Activated CD4-positive, alpha-beta memory T cell treated with anti-CD3 and anti-CD28 coated beads for 36 hours (primary cell): ENCODE measurements at regions not wholly inside any gene's neighbourhood (a gene's known extent, or its start where the extent isn't known, plus 50 kb on each side); places are given as distances from the start of the nearest gene placed in this dataset.

Experiments
- CTCF ChIA-PET: fragments of 350-600 bp; sonication (Branson Sonifier 250); formaldehyde crosslinking; loops from one replicate; lab custom pipeline; 2021; ENCODE audit warnings: antibody characterized with exemption, inconsistent platforms; lab: Charles Lee
- POLR2A ChIA-PET: fragments of 350-600 bp; sonication (Branson Sonifier 250); formaldehyde crosslinking; loops from one replicate; lab custom pipeline; 2021; ENCODE audit warnings: antibody characterized with exemption; lab: Charles Lee
- DNase-seq: peaks from one replicate; pipeline ENCODE4 v3.0.0-alpha.2; 2020
- H3K27ac Mint-ChIP-seq: one replicate; pipeline ENCODE4 v1.8.0; 2021; ENCODE audit warnings: mixed read lengths
- H3K27me3 Mint-ChIP-seq: one replicate; pipeline ENCODE4 v1.8.0; 2021; ENCODE audit warnings: mixed read lengths
- H3K36me3 Mint-ChIP-seq: one replicate; pipeline ENCODE4 v1.8.0; 2021; ENCODE audit warnings: mixed read lengths
- H3K4me1 Mint-ChIP-seq: one replicate; pipeline ENCODE4 v1.8.0; 2021; ENCODE audit warnings: low read depth, mixed read lengths
- H3K4me3 Mint-ChIP-seq: one replicate; pipeline ENCODE4 v1.8.0; 2021; ENCODE audit warnings: mild to moderate bottlenecking, mixed read lengths
- H3K9me3 Mint-ChIP-seq: one replicate; pipeline ENCODE4 v1.8.0; 2021; ENCODE audit warnings: mixed read lengths
- intact Hi-C: fragments of 100-400 bp; cut with micrococcal nuclease; formaldehyde crosslinking; loops from one replicate; pipeline ENCODE4 v1.15.1; 2023

- ChIA-PET CTCF (interaction anchor here (0.9 kb wide), 1 partner anchor 45 kb away, joined by 3 read pairs; no protein-coding TSS in a partner anchor), POLR2A (no interaction called here)
- intact Hi-C loops, result no loop called here
- H3K4me3 Mint-ChIP-seq, result no peak overlapping the region
- H3K4me1 Mint-ChIP-seq, result no peaks in the 10 kb centered on the region
- H3K27ac Mint-ChIP-seq, result no peak overlapping the region
- no peak for DNase-seq
- peaks cover 10% of the 10 kb centered on the region for H3K9me3 Mint-ChIP-seq
- no peaks in the 10 kb centered on the region for H3K36me3 Mint-ChIP-seq
- no peaks in the 10 kb centered on the region for H3K27me3 Mint-ChIP-seq
These were observed 313.7 kb upstream of the IRX4 start for GRCh38 chr5:2196416-2196815.

GRCh38 chr5:2194949-2195348, 312.2 kb upstream of the IRX4 start:
- CTCF ChIA-PET, result no interaction called here
- H3K4me3 Mint-ChIP-seq, result no peak overlapping the region
- H3K27me3 Mint-ChIP-seq, result no peaks in the 10 kb centered on the region

GRCh38 chr5:2194236-2194555, 311.5 kb upstream of the IRX4 start:
- Mint-ChIP-seq H3K27me3 (no peaks in the 10 kb centered on the region), H3K4me1 (no peaks in the 10 kb centered on the region), H3K9me3 (peaks cover 10% of the 10 kb centered on the region), H3K27ac (no peak overlapping the region), H3K4me3 (no peak overlapping the region), H3K36me3 (no peaks in the 10 kb centered on the region)
- ChIA-PET CTCF (interaction anchor here (0.5 kb wide), 1 partner anchor 601 kb away, joined by 3 read pairs; no protein-coding TSS in a partner anchor), POLR2A (no interaction called here)
- no peak for DNase-seq
- intact Hi-C loops, result no loop called here

More at GRCh38 chr5:2194949-2195348, 312.2 kb upstream of the IRX4 start:
- no peak overlapping the region for H3K27ac Mint-ChIP-seq
- intact Hi-C loops, result no loop called here
- POLR2A ChIA-PET, result interaction anchor here (0.5 kb wide), 1 partner anchor 1737 kb away, joined by 3 read pairs; no protein-coding TSS in a partner anchor
- H3K36me3 Mint-ChIP-seq, result no peaks in the 10 kb centered on the region
- no peak for DNase-seq
- no peaks in the 10 kb centered on the region for H3K4me1 Mint-ChIP-seq
- H3K9me3 Mint-ChIP-seq, result peaks cover 10% of the 10 kb centered on the region

DNA sequence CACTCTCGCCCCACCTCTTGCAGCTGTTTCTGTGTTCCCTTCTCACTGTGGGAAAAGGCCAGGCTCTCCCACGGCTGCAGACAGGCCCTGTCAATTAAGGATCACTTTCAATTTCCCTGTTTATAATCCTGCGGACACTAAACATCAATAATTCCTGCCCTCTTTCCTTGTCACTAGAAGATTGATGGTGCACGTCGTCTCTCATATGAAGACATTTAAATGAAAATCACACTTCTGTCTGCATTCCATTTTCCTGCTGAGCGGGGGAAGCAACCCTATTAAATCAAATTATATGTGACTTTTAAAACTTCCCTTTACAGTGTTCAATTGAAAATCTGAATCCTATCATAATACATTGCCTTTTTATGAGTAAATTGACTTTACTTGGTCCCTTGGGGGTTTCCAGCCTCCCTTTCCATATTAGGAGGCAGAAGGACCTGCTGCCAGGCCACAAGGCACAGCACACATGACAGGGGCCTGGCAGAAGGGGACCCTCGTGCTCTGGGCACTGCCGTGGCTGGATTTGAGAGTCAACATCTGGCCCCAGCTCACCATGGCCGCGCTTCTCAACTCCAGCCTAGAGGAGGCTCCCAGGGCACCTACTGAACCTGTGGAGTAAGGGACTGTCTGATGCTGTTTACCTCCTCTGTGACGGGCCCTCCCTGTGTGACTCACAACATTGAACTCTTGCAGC, 311.0 kb upstream of the IRX4 start:
- no peaks in the 10 kb centered on the region for H3K4me1 Mint-ChIP-seq
- peaks cover 10% of the 10 kb centered on the region for H3K9me3 Mint-ChIP-seq
- POLR2A ChIA-PET, result no interaction called here
- H3K4me3 Mint-ChIP-seq, result no peak overlapping the region
- intact Hi-C loops, result no loop called here
- CTCF ChIA-PET, result interaction anchor here (0.5 kb wide), 1 partner anchor 601 kb away, joined by 3 read pairs; no protein-coding TSS in a partner anchor
- DNase-seq, result no peak
- no peak overlapping the region for H3K27ac Mint-ChIP-seq
- H3K27me3 Mint-ChIP-seq, result no peaks in the 10 kb centered on the region
- H3K36me3 Mint-ChIP-seq, result no peaks in the 10 kb centered on the region

- H3K4me1 Mint-ChIP-seq, result no peaks in the 10 kb centered on the region
- no peaks in the 10 kb centered on the region for H3K36me3 Mint-ChIP-seq
- intact Hi-C loops, result no loop called here
- peaks cover 10% of the 10 kb centered on the region for H3K9me3 Mint-ChIP-seq
- ChIA-PET POLR2A (no interaction called here), CTCF (no interaction called here)
- H3K27ac Mint-ChIP-seq, result no peak overlapping the region
- DNase-seq, result no peak
- no peaks in the 10 kb centered on the region for H3K27me3 Mint-ChIP-seq
- no peak overlapping the region for H3K4me3 Mint-ChIP-seq
These were observed 310.4 kb upstream of the IRX4 start for GRCh38 chr5:2193142-2193541.

DNA sequence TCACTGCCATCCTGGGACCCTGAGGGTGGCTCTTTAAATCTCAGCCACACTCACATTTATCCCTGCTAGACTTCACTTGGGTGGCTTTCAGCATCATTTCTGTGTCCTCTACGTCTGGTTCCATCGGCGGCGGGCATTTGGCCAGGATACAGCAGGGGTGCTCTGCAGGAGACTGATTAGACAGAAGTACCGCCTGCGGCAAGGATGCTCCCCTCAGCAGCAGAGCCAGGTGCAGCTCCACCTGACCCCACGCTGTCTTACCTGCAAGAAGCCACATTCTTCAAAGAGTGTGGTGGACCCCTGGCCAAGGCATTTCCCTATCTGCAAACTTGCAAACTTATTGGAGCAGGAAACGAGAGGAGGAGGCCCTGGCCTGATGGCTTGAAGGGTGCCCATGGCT, 309.8 kb upstream of the IRX4 start:
- intact Hi-C loops, result no loop called here

GRCh38 chr5:2191972-2192371, 309.2 kb upstream of the IRX4 start:
- CTCF ChIA-PET, result no interaction called here
- Mint-ChIP-seq H3K4me3 (no peak overlapping the region), H3K27me3 (no peaks in the 10 kb centered on the region)

More for the DNA sequence above, 309.8 kb upstream of the IRX4 start:
- Mint-ChIP-seq H3K36me3 (no peaks in the 10 kb centered on the region), H3K4me1 (no peaks in the 10 kb centered on the region), H3K27ac (no peak overlapping the region), H3K27me3 (no peaks in the 10 kb centered on the region), H3K4me3 (no peak overlapping the region), H3K9me3 (peaks cover 10% of the 10 kb centered on the region)
- ChIA-PET CTCF (no interaction called here), POLR2A (no interaction called here)
- no peak for DNase-seq

DNA sequence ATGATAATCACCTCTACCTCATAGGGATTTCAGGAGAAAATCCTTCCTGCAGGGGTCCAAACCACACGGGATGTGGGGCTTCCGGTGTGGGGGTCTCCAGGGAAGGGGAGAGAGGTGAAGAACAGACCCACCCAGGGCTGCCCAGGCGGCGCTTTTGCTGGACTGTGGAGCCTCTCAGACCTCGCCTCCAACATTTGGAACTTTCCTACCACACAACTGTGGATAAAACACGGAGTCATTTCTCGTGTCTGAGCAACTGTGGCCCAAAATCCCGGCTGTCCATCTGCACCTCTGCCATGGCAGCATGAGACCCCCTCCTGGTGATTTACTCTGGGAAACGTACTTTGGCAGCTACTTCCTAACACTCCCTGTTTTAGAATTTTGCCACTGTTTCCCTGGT, 307.8 kb upstream of the IRX4 start:
- no peaks in the 10 kb centered on the region for H3K27me3 Mint-ChIP-seq
- POLR2A ChIA-PET, result no interaction called here
- intact Hi-C loops, result no loop called here
- no peak for DNase-seq
- H3K9me3 Mint-ChIP-seq, result peaks cover 10% of the 10 kb centered on the region
- no peak overlapping the region for H3K27ac Mint-ChIP-seq
- H3K4me1 Mint-ChIP-seq, result no peaks in the 10 kb centered on the region
- no peak overlapping the region for H3K4me3 Mint-ChIP-seq
- CTCF ChIA-PET, result no interaction called here
- H3K36me3 Mint-ChIP-seq, result no peaks in the 10 kb centered on the region

More at GRCh38 chr5:2191972-2192371, 309.2 kb upstream of the IRX4 start:
- no peak for DNase-seq
- POLR2A ChIA-PET, result no interaction called here
- Mint-ChIP-seq H3K27ac (no peak overlapping the region), H3K4me1 (no peaks in the 10 kb centered on the region), H3K9me3 (peaks cover 10% of the 10 kb centered on the region), H3K36me3 (no peaks in the 10 kb centered on the region)
- intact Hi-C loops, result no loop called here

DNA sequence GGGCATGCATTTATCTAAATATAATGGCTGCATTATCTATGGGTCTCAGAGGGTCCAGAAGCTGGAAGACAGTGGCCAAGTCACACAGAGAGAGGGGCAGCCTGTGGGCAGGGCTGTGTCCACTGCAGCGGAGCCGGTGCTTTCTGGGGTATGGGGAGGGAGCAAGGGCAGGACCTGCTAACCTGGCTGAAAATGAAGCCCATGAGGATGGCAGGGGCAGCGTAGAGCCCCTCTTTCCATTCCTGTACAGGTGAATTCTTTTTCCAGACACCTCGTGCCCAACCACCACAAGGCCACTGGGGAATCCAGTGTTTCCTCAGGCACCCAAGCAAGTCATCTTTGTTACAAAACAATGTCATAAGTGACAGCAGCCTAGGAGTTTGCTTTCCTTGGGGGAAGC, 305.9 kb upstream of the IRX4 start:
- no peak overlapping the region for H3K4me3 Mint-ChIP-seq
- H3K27me3 Mint-ChIP-seq, result peaks cover 3% of the 10 kb centered on the region
- no peaks in the 10 kb centered on the region for H3K9me3 Mint-ChIP-seq
- H3K36me3 Mint-ChIP-seq, result no peaks in the 10 kb centered on the region
- ChIA-PET CTCF (no interaction called here), POLR2A (no interaction called here)
- H3K4me1 Mint-ChIP-seq, result no peaks in the 10 kb centered on the region
- intact Hi-C loops, result no loop called here
- H3K27ac Mint-ChIP-seq, result no peak overlapping the region
- no peak for DNase-seq

GRCh38 chr5:2188137-2188536, 305.4 kb upstream of the IRX4 start:
- H3K9me3 Mint-ChIP-seq, result no peaks in the 10 kb centered on the region
- no peaks in the 10 kb centered on the region for H3K4me1 Mint-ChIP-seq
- DNase-seq, result no peak
- ChIA-PET CTCF (no interaction called here), POLR2A (no interaction called here)
- no peak overlapping the region for H3K27ac Mint-ChIP-seq
- no peak overlapping the region for H3K4me3 Mint-ChIP-seq
- peaks cover 3% of the 10 kb centered on the region for H3K27me3 Mint-ChIP-seq
- intact Hi-C loops, result no loop called here
- H3K36me3 Mint-ChIP-seq, result no peaks in the 10 kb centered on the region

DNA sequence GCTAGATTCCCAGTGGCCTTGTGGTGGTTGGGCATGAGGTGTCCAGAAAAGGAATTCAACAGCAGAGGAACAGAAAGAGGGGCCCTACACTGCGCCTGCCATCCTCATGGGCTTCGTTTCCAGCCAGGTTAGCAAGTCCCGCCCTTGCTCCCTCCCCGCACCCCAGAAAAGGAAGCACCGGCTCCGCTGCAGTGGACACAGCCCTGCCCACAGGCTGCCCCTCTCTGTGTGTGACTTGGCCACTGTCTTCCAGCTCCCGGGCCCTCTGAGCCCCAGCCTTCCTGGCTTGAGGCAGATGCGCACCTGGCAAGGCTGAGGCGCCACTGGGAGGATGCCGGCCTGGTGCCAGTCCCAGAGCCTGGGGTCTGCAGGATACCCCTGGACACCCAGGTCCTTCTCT, 305.0 kb upstream of the IRX4 start:
- no peak overlapping the region for H3K4me3 Mint-ChIP-seq
- H3K36me3 Mint-ChIP-seq, result no peaks in the 10 kb centered on the region
- intact Hi-C loops, result no loop called here
- no peak overlapping the region for H3K27ac Mint-ChIP-seq
- ChIA-PET CTCF (no interaction called here), POLR2A (no interaction called here)
- no peak for DNase-seq
- H3K9me3 Mint-ChIP-seq, result no peaks in the 10 kb centered on the region
- no peaks in the 10 kb centered on the region for H3K4me1 Mint-ChIP-seq
- peaks cover 3% of the 10 kb centered on the region for H3K27me3 Mint-ChIP-seq

GRCh38 chr5:2187156-2187555, 304.4 kb upstream of the IRX4 start:
- intact Hi-C loops, result no loop called here
- Mint-ChIP-seq H3K4me1 (no peaks in the 10 kb centered on the region), H3K27ac (no peak overlapping the region), H3K27me3 (peaks cover 3% of the 10 kb centered on the region), H3K4me3 (no peak overlapping the region), H3K36me3 (no peaks in the 10 kb centered on the region), H3K9me3 (no peaks in the 10 kb centered on the region)
- ChIA-PET POLR2A (no interaction called here), CTCF (no interaction called here)
- no peak for DNase-seq

GRCh38 chr5:2186472-2187015, 303.8 kb upstream of the IRX4 start:
- intact Hi-C loops, result no loop called here
- CTCF ChIA-PET, result no interaction called here
- no peak overlapping the region for H3K27ac Mint-ChIP-seq
- DNase-seq, result no peak
- POLR2A ChIA-PET, result no interaction called here
- H3K27me3 Mint-ChIP-seq, result peaks cover 3% of the 10 kb centered on the region
- no peaks in the 10 kb centered on the region for H3K4me1 Mint-ChIP-seq
- H3K4me3 Mint-ChIP-seq, result no peak overlapping the region
- no peaks in the 10 kb centered on the region for H3K9me3 Mint-ChIP-seq
- H3K36me3 Mint-ChIP-seq, result no peaks in the 10 kb centered on the region
